ENCODE measurements at regions not wholly inside any gene's neighbourhood (a gene's known extent, or its start where the extent isn't known, plus 50 kb on each side); places are given as distances from the start of the nearest gene placed in this dataset.

DNA sequence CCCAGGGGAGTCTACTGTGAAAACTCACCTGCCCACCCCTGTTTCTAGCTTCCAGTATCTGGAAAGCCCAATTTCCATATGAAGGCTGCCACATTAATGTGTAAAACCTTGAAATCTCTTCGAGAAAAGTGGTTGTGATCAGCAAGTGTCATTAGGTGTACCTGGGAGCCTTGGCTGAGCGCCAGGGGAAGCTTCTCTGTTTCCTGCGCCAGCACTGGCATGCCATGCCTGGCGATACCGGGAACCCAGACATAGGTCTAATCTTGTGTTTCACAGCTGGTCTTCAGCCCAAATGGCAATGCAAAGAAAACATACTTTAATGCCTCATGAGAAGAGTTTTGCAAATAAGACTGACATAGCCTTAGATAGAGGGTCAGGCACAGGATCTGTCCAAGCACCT lies 101.6 kb downstream of the TENT4A start:
- TF ChIP-seq EZH2 (IDR thresholded peaks at IDR 0.05; ENCODE audit: borderline replicate concordance) = no peak
- TF ChIP-seq, protein P1, sequence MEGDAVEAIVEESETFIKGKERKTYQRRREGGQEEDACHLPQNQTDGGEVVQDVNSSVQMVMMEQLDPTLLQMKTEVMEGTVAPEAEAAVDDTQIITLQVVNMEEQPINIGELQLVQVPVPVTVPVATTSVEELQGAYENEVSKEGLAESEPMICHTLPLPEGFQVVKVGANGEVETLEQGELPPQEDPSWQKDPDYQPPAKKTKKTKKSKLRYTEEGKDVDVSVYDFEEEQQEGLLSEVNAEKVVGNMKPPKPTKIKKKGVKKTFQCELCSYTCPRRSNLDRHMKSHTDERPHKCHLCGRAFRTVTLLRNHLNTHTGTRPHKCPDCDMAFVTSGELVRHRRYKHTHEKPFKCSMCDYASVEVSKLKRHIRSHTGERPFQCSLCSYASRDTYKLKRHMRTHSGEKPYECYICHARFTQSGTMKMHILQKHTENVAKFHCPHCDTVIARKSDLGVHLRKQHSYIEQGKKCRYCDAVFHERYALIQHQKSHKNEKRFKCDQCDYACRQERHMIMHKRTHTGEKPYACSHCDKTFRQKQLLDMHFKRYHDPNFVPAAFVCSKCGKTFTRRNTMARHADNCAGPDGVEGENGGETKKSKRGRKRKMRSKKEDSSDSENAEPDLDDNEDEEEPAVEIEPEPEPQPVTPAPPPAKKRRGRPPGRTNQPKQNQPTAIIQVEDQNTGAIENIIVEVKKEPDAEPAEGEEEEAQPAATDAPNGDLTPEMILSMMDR (IDR thresholded peaks at IDR 0.05; ENCODE audit: poor library complexity) = no peak
